HPDE6-E6E7 (cell line): ENCODE measurements at regions not wholly inside any gene's neighbourhood (a gene's known extent, or its start where the extent isn't known, plus 50 kb on each side); places are given as distances from the start of the nearest gene placed in this dataset.
"Not testable (repeated sequence)": the region's sequence is repeated elsewhere in the genome, so short reads cannot be mapped to it uniquely, and the experiment has no call there.

Experiments
- DNase-seq: peaks from one replicate; pipeline ENCODE4 v3.0.0; 2011; ENCODE audit warnings: missing footprints; ENCODE audit errors: extremely low spot score

GRCh38 chr14:85060121-85060520 lies 469.8 kb upstream of the FLRT2 start:
- DNase-seq, result no peak

- no peak for DNase-seq
These were observed 468.7 kb upstream of the FLRT2 start for GRCh38 chr14:85061256-85061655.

GRCh38 chr14:85063747-85064146 lies 466.2 kb upstream of the FLRT2 start:
- DNase-seq, result no peak

GRCh38 chr14:85071447-85071846 lies 458.5 kb upstream of the FLRT2 start:
- DNase-seq, result no peak

GRCh38 chr14:85074955-85075354 lies 455.0 kb upstream of the FLRT2 start:
- no peak for DNase-seq

GRCh38 chr14:85075694-85076476 lies 454.1 kb upstream of the FLRT2 start:
- no peak for DNase-seq

GRCh38 chr14:85077716-85078115 lies 452.2 kb upstream of the FLRT2 start:
- DNase-seq, result not testable (repeated sequence)

- no peak for DNase-seq
These were observed 449.9 kb upstream of the FLRT2 start for GRCh38 chr14:85079842-85080730.

- DNase-seq, result no peak
These were observed 445.6 kb upstream of the FLRT2 start for GRCh38 chr14:85084344-85084743.

GRCh38 chr14:85085981-85086380 lies 444.0 kb upstream of the FLRT2 start:
- no peak for DNase-seq

- no peak for DNase-seq
These were observed 442.7 kb upstream of the FLRT2 start for GRCh38 chr14:85087201-85087600.

GRCh38 chr14:85088192-85088591 lies 441.8 kb upstream of the FLRT2 start:
- DNase-seq, result no peak

- DNase-seq, result no peak
These were observed 439.3 kb upstream of the FLRT2 start for GRCh38 chr14:85090681-85091080.

- DNase-seq, result no peak
These were observed 436.2 kb upstream of the FLRT2 start for GRCh38 chr14:85093631-85094330.

GRCh38 chr14:85102591-85102990 lies 427.4 kb upstream of the FLRT2 start:
- DNase-seq, result no peak

GRCh38 chr14:85106506-85106905 lies 423.4 kb upstream of the FLRT2 start:
- DNase-seq, result no peak

GRCh38 chr14:85112762-85113161 lies 417.2 kb upstream of the FLRT2 start:
- no peak for DNase-seq

GRCh38 chr14:85115921-85116320 lies 414.0 kb upstream of the FLRT2 start:
- no peak for DNase-seq

GRCh38 chr14:85118274-85118673 lies 411.7 kb upstream of the FLRT2 start:
- no peak for DNase-seq

GRCh38 chr14:85122690-85123089 lies 407.3 kb upstream of the FLRT2 start:
- DNase-seq, result no peak

- DNase-seq, result no peak
These were observed 406.2 kb upstream of the FLRT2 start for GRCh38 chr14:85123755-85124154.

- no peak for DNase-seq
These were observed 405.2 kb upstream of the FLRT2 start for GRCh38 chr14:85124631-85125290.
